Peyer's patch (tissue), 4 donors: ENCODE measurements at regions not wholly inside any gene's neighbourhood (a gene's known extent, or its start where the extent isn't known, plus 50 kb on each side); places are given as distances from the start of the nearest gene placed in this dataset.

ENCODE experiments used
- CTCF ChIP-seq, 6 experiments: fragments of 450-650 bp in 4 of 6; fragments of 200-600 bp in 2 of 6; sonication (generic) in 1 of 6; IDR thresholded peaks; one replicate each; pipeline ENCODE4 v1.5.1; 2017 to 2019; ENCODE audit warnings: antibody characterized with exemption in 6 of 6, mild to moderate bottlenecking in 3 of 6, moderate library complexity in 1 of 6
- POLR2A ChIP-seq, 2 donors: fragments of 450-650 bp; IDR thresholded peaks; one replicate each; pipeline ENCODE4 v1.5.1; 2017; ENCODE audit warnings: antibody characterized with exemption in 2 of 2, mild to moderate bottlenecking in 2 of 2, moderate library complexity in 2 of 2

- no peak for TF ChIP-seq CTCF (IDR thresholded peaks at IDR 0.05)
- no peak for TF ChIP-seq POLR2A (IDR thresholded peaks at IDR 0.05)
These were observed 55.8 kb upstream of the RC3H1 start for GRCh38 chr1:174077749-174078490.
